ENCODE measurements at regions not wholly inside any gene's neighbourhood (a gene's known extent, or its start where the extent isn't known, plus 50 kb on each side); places are given as distances from the start of the nearest gene placed in this dataset.
A peak's percentile ranks its signal among the peaks of the same experiment; 100 is the strongest.

DNA sequence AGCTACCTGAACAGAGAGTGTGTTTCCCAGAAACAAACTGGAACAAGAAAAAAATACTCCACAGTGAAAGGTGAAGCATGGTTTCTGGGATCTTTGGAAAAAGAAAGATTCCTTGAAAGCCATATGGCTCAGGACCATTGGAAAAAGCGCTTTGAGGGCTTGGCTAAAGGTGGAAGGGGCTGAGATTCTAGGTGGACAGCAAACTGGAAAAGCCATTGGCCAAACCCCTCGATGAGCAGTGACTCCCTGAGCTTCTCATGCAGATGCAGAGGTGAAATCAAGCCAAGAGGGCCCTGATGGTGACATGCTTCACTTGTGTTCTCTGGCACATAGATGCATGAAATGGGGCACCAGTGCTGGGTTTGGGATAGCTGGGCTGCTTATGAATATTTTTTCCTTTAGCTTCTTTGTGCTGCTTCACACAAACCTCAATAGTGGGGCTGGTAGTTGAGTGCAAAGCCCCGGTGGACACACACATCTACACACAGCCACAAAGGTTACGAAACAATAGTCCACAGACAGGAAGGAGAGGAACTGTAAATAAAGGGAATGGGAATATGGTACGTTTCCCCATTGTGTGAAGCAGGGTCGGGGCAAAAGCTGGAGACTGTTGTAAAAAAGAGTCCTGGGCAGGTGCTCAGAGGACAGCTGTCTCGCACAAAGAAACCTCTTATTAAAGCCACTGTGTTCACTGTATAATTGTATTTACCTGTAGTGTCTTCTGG lies 117.8 kb downstream of the FOXA2 start:
- no peak for DNase-seq (ENCODE audit: low spot score)

GRCh38 chr20:22465622-22466446 lies 118.5 kb downstream of the FOXA2 start:
- no peak for DNase-seq (ENCODE audit: low spot score)

DNA sequence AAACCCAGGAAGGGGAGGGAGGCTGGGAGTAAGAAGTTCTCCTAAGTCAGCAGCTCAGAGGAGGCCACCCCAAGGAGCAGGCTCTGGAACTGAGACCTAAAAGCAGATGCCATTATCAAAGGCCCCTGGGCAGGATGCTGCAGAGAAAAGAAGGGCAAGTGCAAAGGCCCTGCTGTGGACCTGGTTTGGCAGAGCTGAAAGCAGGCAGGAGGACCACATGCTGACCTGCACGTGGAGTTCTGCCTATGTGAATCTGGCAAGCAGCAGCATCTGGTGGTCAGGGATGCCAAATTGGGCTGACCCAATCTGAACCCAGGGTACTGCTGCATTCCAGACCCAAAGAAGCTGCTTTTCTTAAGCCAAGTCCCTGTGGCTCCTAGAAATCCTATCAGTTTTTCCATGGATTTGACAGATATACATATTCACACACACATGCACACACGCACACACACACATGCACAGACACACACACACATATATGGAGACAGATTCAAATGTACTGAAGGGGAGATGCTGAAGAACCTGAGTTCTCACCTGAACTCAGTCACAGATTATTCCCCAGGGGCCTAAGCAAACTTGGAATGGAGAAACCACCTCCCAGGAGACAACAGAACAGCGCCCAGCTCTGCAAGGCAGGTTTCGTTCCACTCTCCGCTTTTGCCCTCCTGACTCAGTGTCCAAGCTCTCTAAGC lies 119.9 kb downstream of the FOXA2 start:
- no peak for DNase-seq (ENCODE audit: low spot score)

DNA sequence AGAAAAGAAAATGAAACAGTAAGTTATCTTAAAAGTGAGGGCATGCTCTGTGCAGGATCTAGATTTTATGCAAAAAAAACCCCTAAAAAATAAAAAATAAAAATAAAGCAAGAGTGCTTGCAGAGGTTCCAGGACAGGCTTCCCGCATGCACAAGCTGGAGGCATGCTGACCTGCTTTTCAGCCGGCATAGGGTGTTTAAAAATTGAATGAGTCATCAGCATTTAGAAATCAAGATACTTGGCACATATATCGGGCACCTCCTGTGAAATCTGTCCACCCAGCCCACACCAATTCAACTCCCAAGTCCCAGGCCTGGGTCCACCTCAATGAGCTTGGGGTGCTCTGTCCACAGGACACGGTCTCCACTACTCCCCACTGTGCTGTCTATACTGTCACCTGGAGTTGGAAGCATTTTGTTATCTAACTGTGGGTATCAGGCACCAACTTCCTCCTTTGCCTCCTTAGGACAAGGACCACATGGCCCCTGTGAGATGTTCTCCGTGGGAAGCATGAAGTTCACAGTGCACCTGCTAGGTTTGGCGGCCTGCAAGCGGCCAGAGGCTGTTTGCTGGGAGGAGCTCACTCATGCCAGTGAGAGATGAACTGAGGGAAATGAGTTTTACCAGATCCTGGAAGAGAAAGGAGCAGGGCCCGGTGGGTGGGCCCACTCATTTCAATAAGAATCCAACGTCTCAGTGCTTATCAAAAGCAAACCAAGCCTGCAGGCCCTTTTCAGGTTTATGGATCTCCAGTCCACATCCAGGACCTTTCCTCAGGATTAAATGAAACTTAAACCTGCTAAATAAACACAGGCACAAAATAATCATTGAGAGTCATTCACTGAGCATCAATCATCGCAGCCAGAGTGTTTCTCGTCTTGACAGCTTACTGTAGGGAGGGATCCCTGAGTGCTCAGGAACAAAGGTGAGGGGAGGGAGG lies 121.1 kb downstream of the FOXA2 start:
- peak; percentile 32 for DNase-seq (ENCODE audit: low spot score)

DNA sequence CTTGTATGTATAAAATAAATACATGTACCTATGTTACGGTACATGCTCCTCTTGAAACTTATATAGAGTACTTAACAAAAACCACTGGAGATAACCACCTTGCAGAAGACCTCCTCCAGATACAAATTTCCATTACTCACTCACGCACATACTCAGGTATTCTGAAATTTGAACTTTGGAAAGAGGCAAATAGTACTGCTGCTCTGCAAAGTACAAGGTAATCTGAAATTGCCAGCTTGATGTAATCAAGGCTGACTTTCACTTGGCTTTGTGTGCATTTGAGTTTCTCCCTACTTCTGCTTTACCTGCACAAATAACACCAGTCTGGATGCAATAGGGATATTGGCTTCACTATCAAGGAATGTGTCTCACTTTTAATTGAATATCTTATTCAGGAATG lies 123.6 kb downstream of the FOXA2 start:
- DNase-seq (ENCODE audit: low spot score): no peak

DNA sequence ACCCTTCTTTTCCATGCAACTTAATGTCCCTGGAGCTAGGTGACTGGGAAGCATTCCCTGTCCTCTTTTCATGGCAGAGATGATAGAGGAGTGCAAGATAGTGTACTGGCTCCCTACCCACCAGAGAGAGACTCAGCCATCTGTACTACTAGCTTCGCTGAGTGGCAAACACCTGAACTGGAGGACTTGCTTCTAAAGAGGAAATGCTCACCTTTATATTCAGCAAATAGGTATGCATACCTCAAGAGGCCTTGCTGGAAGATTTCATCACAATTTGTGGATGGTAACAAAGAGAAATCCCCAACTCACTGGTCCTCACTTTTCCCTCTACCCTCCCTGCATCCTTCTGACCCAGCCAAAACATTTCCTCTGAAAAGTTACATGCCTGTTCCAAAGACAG lies 124.1 kb downstream of the FOXA2 start:
- no peak for DNase-seq (ENCODE audit: low spot score)

- no peak for DNase-seq (ENCODE audit: low spot score)
Measured at GRCh38 chr20:22459754-22460153, 124.6 kb downstream of the FOXA2 start.

DNA sequence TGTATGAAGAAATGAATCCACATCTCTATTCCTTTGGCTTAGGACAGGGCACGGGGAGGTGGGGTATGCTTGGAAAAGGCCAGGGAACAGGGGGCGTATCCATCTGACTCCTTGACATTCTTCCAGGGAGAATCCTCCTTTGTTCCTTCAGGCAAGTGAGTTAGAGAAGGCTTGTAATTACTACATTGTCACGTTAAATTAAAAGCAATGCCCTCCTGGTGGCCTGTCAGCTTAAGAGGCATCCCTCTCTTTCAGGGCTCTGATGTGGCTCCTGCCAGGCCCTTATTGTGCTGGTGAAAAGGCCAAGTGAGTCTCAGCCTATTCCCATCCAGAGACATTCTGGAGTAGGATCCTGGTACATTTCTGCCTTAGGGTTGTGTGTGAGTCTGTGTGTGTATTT lies 128.3 kb downstream of the FOXA2 start:
- no peak for DNase-seq (ENCODE audit: low spot score)

DNA sequence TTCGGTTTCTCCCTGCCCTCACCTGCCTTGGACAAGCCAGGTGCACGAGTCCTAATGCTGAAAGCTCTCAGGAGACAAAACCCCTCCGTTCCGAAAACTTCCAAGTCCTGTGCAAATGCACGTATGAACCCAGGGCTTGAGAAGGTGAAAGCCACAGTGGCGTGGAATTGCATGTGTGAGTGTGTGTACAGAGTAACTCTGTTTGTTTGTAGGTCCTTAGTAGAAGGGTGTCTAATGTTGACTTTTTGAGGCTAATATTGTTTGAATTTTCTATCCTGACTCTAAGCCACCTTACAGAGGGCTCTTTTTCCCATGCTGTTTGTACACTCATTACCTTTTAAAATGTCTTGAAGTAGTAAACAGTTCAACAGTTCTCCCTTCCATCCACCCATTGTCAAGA lies 129.1 kb downstream of the FOXA2 start:
- no peak for DNase-seq (ENCODE audit: low spot score)

GRCh38 chr20:22453244-22454080 lies 130.9 kb downstream of the FOXA2 start:
- DNase-seq (ENCODE audit: low spot score): peak; percentile 30

DNA sequence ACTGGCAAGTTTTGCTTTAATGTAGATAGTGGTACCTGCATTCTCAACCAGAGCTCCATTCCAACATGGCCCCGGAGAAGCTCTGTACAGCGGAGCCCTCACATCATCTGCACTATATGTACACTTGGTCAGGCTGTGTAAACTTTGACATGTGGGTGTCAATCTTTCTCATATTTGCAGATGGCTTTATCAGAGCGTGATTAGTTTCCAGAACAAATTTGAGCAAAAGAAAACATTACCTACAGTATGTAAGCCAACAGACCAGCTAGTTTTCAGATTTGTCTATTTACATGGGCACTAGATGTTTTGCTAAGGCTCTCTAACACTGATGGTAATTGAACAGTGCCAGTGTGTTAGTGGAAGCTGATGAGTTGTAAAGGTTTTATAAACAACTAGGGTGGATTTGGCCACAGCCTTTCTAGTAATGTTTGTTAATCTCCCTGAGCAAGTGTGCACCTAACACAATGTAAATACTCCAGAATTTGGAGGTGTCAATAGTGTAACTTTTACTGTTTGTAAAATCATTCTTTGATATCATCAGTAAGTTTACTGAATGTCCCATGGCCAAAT lies 131.8 kb downstream of the FOXA2 start:
- DNase-seq (ENCODE audit: low spot score): no peak

DNA sequence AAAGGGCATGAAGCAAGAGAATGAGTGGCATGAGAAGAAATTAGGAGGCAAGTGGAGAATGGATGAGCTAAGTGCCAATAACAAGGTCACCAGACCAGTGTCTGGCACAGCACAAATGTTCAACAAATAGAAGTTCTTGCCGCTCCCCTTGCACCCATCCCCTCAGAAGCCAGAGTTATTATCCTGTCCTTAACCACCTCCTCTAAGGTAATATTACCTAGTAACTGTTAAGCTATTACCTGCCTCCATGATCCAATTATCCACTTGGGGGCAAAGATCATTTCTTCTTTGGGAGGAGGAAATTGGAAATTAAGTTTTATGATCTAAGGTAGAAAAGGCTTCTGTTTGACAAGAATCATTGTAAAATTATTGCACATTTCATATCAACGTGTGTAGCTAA lies 133.8 kb downstream of the FOXA2 start:
- no peak for DNase-seq (ENCODE audit: low spot score)

DNA sequence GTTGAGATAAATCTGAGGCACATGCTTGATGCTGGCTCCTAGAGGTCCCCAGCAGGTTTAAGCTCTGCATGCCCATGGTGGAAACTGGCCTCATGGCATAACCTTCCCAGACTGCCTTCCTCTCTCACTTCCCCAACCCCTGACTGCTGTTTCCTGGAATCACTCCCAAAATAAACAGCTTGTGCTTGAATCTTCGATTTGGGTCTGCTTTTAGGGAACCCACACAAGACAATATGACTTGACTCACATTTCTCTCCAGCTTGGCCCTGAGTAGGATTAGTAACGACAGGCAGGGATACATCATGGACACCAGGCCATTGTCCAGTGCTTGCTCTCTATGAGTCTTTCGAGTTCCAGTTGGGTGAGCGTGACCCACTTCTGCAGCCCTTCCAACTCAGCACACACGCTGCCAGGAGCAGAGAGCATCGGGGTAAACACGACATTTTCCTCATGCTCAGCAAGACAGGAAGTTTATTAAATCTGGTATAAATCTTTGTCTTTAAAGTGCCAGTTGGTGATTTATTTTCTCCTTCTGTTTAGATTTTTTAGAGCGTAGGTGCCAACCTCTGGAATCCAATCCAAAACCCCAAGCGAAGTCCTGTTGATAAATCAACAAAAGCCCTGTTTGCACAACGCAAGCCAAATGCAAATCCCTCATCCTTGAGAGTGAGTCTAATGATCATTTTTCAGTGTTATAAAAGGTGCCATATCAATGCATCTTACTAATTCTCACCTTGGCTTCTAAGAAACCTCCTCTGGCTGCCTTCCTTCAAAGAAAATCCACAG lies 135.0 kb downstream of the FOXA2 start:
- peak; percentile 66 for DNase-seq (ENCODE audit: low spot score)

GRCh38 chr20:22447447-22447778 lies 137.0 kb downstream of the FOXA2 start:
- no peak for DNase-seq (ENCODE audit: low spot score)

DNA sequence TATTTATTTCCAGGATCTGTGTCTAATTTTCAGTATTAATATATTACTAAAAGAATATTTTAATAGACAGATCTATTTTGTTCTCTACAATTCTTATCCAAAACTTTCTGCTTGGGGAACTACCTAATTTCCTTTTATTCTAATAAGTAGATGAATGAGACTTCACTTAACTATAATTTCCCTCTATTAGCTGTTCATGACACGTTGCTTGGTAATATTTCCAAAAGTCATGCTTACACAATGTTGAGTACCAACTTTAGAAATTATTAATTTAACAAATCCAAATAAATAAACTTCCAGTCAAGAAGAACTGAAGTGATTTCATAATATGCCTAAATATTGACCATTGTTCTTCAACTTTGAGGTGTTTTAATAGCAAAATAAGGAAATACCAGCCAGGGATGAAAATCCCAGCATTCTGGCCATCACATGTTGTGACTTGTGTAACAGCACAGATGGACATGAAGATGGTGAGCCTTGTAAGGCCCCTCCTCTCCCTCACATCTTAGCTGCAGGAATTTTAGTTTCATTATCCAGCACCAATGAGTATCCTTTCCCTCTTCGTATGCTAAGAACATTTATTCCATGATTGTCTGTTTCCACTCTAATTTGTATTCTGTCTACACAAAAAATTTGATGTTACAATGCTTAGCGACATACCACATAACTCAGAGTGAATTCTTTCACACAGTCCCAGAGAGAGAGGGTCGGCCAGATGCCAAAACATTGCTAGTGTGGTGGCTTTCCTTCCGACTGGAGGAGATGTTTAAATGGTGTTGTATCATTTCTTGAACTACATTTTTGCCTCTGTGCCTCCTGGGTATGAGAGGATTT lies 137.5 kb downstream of the FOXA2 start:
- peak; percentile 22 for DNase-seq (ENCODE audit: low spot score)

DNA sequence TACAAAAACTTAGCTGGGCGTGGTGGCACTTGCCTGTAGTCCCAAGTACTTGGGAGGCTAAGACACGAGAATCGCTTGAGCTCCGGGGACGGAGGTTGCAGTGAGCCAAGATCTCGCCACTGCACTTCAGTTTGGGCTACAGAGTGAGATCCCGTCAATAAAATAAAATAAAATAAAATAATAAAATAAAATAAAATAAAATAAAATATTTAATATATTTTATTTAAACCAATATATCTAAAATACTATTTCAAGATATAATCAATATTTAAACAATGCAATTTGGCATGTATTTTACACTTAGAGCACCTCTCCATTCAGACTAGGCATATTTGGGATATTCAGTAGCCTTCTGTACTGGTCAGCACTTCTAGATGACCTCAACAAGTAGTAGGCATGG lies 142.1 kb downstream of the FOXA2 start:
- no peak for DNase-seq (ENCODE audit: low spot score)

GRCh38 chr20:22438926-22439325 lies 145.4 kb downstream of the FOXA2 start:
- DNase-seq (ENCODE audit: low spot score): peak; percentile 23

DNA sequence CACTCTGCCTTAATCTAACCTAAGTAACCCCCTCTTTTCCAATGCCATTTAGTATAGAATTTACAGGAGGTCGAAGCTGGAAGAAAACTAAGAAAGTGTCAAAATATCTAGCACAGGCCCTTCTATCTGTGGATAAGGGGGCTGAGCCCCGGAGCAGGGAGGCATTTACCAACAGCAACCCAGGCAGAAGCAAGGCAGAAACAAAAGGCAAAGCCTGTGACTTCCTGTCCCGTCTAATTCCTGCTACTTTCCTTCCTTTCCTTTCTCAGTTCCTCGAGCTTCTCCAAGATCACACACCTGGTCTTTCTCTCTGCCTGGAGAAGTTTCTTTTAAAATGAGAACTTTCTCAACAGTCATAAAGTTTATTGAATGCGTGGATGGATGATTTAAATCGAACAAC lies 146.0 kb downstream of the FOXA2 start:
- DNase-seq (ENCODE audit: low spot score): no peak

DNA sequence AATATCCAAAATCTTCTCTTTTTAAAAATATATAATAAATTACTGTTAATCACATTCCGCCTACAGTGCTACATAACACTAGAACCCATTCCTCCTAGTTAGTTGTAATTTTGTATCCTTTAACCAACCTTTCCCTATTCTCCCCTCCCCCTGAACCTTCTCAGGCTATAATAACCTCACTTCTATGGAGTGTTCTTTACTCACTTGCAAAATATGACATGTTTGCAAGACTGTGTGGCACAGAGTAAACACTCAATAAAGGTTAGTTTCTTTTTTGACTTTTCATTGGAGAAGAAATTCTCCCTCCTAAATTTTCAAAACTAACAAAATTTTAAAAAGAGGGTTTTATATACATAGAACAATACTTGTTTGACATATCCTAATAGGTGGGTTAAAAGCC lies 147.0 kb downstream of the FOXA2 start:
- DNase-seq (ENCODE audit: low spot score): no peak
